Nephron (organoid): ENCODE measurements at regions not wholly inside any gene's neighbourhood (a gene's known extent, or its start where the extent isn't known, plus 50 kb on each side); places are given as distances from the start of the nearest gene placed in this dataset.

Source experiments
- H3K27ac Mint-ChIP-seq, 3 experiments: 2 replicates each; pipeline ENCODE4 v1.8.0; 2020; ENCODE audit warnings: mixed read lengths in 3 of 3, mild to moderate bottlenecking in 2 of 3, moderate library complexity in 1 of 3
- H3K27me3 Mint-ChIP-seq: 2 replicates; pipeline ENCODE4 v1.8.0; 2021; ENCODE audit warnings: low read depth, mild to moderate bottlenecking, moderate library complexity, mixed read lengths
- H3K36me3 Mint-ChIP-seq: 2 replicates; pipeline ENCODE4 v1.8.0; 2020; ENCODE audit warnings: low read depth, mixed read lengths
- H3K4me1 Mint-ChIP-seq: 2 replicates; pipeline ENCODE4 v1.8.0; 2020; ENCODE audit warnings: mixed read lengths
- H3K4me3 Mint-ChIP-seq, 3 experiments: 2 replicates each; pipeline ENCODE4 v1.8.0; 2020; ENCODE audit warnings: mild to moderate bottlenecking in 3 of 3, mixed read lengths in 3 of 3, moderate library complexity in 2 of 3
- H3K9me3 Mint-ChIP-seq: 2 replicates; pipeline ENCODE4 v1.8.0; 2020; ENCODE audit warnings: mixed read lengths
- CTCF ChIP-seq, 3 experiments: fragments of 200-600 bp; sonication (generic); IDR thresholded peaks; one replicate each; pipeline ENCODE4 v1.5.0; 2021; ENCODE audit warnings: antibody characterized with exemption in 3 of 3; ENCODE audit not compliant: unreplicated experiment in 3 of 3

- Mint-ChIP-seq H3K27ac (peak overlapping the region in 1 of 3 experiments; percentile 7), H3K27me3 (peaks cover 30% of the 10 kb centered on the region), H3K4me3 (no peak overlapping the region), H3K9me3 (peaks cover 28% of the 10 kb centered on the region), H3K36me3 (no peaks in the 10 kb centered on the region), H3K4me1 (peaks cover 37% of the 10 kb centered on the region)
- no peak for TF ChIP-seq CTCF (IDR thresholded peaks at IDR 0.05; ENCODE audit: unreplicated experiment in 3 of 3)
Observed at GRCh38 chr5:173557123-173557903, 59.1 kb downstream of the BOD1 start.

- Mint-ChIP-seq H3K4me3 (no peak overlapping the region), H3K27me3 (peaks cover 33% of the 10 kb centered on the region), H3K27ac (peak overlapping the region in 1 of 3 experiments; percentile 7), H3K36me3 (no peaks in the 10 kb centered on the region), H3K9me3 (peaks cover 23% of the 10 kb centered on the region), H3K4me1 (peaks cover 41% of the 10 kb centered on the region)
- TF ChIP-seq CTCF (IDR thresholded peaks at IDR 0.05; ENCODE audit: unreplicated experiment in 3 of 3): no peak
Observed at GRCh38 chr5:173556142-173557028, 60.1 kb downstream of the BOD1 start.

- no peak for TF ChIP-seq CTCF (IDR thresholded peaks at IDR 0.05; ENCODE audit: unreplicated experiment in 3 of 3)
- H3K4me3 Mint-ChIP-seq: no peak overlapping the region
- peaks cover 28% of the 10 kb centered on the region for H3K27me3 Mint-ChIP-seq
- H3K36me3 Mint-ChIP-seq: no peaks in the 10 kb centered on the region
- no peak overlapping the region for H3K27ac Mint-ChIP-seq
- peaks cover 41% of the 10 kb centered on the region for H3K4me1 Mint-ChIP-seq
- peaks cover 11% of the 10 kb centered on the region for H3K9me3 Mint-ChIP-seq
Observed at GRCh38 chr5:173554989-173555705, 61.3 kb downstream of the BOD1 start.

- H3K4me1 Mint-ChIP-seq: peaks cover 41% of the 10 kb centered on the region
Observed at GRCh38 chr5:173554038-173554955, 62.2 kb downstream of the BOD1 start.

More at GRCh38 chr5:173554038-173554955, 62.2 kb downstream of the BOD1 start:
- Mint-ChIP-seq H3K27me3 (peaks cover 21% of the 10 kb centered on the region), H3K9me3 (peaks cover 4% of the 10 kb centered on the region), H3K27ac (no peak overlapping the region), H3K36me3 (no peaks in the 10 kb centered on the region), H3K4me3 (no peak overlapping the region)
- TF ChIP-seq CTCF (IDR thresholded peaks at IDR 0.05; ENCODE audit: unreplicated experiment in 3 of 3): no peak
